ENCODE measurements at regions not wholly inside any gene's neighbourhood (a gene's known extent, or its start where the extent isn't known, plus 50 kb on each side); places are given as distances from the start of the nearest gene placed in this dataset.

DNA sequence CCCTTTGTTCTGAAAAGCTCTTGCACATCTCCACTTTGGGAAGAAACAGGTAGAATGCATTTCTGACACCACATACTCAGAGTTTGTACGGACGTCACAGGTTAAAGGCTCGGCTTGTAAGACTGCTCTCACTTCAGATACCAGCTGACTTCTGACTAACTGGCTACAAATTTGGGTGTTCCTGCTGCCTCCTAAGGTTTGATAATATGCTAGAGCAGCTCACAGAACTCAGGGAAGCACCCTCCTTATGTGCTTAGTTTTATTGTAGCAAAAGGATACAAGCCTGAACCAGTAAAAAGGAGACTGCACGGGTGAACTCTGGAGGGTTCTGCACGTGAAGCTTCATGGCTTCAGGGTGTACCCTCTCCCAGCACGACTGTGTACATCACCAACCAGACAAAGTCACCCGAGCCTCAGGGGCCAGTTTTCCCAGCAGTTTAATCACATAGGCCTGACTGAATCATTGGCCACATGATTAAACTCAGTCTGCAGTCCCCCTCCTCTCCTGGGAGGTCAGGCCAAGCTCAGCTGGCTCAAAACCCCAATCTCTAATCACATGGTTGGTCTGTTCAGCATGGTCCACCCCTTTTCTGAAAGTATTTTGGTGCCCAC is 749.5 kb upstream of the RAB6C start:
- Histone ChIP-seq H3K36me3 (no peaks in the 10 kb centered on the region), H3K4me3 (ENCODE audit: low read depth, low read length) (no peak overlapping the region), H3K9me3 (no peaks in the 10 kb centered on the region), H3K4me1 (no peaks in the 10 kb centered on the region), H3K27me3 (no peaks in the 10 kb centered on the region)
- TF ChIP-seq, protein P1, sequence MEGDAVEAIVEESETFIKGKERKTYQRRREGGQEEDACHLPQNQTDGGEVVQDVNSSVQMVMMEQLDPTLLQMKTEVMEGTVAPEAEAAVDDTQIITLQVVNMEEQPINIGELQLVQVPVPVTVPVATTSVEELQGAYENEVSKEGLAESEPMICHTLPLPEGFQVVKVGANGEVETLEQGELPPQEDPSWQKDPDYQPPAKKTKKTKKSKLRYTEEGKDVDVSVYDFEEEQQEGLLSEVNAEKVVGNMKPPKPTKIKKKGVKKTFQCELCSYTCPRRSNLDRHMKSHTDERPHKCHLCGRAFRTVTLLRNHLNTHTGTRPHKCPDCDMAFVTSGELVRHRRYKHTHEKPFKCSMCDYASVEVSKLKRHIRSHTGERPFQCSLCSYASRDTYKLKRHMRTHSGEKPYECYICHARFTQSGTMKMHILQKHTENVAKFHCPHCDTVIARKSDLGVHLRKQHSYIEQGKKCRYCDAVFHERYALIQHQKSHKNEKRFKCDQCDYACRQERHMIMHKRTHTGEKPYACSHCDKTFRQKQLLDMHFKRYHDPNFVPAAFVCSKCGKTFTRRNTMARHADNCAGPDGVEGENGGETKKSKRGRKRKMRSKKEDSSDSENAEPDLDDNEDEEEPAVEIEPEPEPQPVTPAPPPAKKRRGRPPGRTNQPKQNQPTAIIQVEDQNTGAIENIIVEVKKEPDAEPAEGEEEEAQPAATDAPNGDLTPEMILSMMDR (IDR thresholded peaks at IDR 0.05; ENCODE audit: low read depth, low read length) = no peak
- DNase-seq = no peak

DNA sequence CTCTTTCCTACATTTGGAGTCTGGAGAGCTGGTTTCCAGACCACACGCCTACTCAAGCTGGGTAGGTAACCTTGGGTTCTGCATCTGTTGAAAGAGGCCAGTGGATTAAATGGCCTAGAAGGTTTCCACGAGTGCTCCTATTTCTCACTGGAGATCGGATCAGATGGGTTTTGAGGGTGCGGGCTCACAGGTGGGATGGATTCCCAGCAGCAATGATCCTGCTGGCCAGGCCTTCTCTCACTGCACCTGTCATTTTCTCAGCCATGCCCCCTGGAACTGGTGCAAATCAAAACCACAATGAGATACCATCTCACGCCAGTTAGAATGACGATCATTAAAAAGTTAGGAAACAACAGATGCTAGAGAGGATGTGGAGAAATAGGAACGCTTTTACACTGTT is 747.5 kb upstream of the RAB6C start:
- TF ChIP-seq, protein P1 (IDR thresholded peaks at IDR 0.05; ENCODE audit: low read depth, low read length) = no peak
- Histone ChIP-seq H3K4me1 (no peaks in the 10 kb centered on the region), H3K4me3 (ENCODE audit: low read depth, low read length) (no peak overlapping the region), H3K9me3 (no peaks in the 10 kb centered on the region), H3K27me3 (no peaks in the 10 kb centered on the region), H3K36me3 (no peaks in the 10 kb centered on the region)
- DNase-seq = no peak

DNA sequence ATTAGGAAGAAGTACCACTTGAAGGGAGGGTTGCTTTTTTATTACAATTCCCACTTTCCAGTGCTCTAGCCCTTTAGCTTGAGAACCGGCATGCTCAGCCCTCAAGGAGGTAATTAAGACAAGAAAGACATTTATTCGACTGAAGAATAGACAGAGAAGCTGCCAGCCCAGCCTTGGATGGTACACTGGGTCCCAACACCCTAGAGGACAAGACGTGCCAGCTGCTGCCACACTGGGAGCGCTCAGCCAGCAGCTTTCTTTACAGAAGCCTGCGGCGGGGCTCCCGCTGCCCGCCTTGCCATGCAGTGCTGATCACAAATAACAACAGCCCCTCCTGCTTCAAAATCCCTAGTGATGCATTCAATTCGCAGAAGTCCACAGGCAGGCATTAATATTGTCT is 746.3 kb upstream of the RAB6C start:
- Histone ChIP-seq H3K27me3 (no peaks in the 10 kb centered on the region), H3K9me3 (no peaks in the 10 kb centered on the region), H3K36me3 (no peaks in the 10 kb centered on the region), H3K4me1 (no peaks in the 10 kb centered on the region), H3K4me3 (ENCODE audit: low read depth, low read length) (no peak overlapping the region)
- TF ChIP-seq, protein P1 (IDR thresholded peaks at IDR 0.05; ENCODE audit: low read depth, low read length) = no peak
- DNase-seq = no peak

DNA sequence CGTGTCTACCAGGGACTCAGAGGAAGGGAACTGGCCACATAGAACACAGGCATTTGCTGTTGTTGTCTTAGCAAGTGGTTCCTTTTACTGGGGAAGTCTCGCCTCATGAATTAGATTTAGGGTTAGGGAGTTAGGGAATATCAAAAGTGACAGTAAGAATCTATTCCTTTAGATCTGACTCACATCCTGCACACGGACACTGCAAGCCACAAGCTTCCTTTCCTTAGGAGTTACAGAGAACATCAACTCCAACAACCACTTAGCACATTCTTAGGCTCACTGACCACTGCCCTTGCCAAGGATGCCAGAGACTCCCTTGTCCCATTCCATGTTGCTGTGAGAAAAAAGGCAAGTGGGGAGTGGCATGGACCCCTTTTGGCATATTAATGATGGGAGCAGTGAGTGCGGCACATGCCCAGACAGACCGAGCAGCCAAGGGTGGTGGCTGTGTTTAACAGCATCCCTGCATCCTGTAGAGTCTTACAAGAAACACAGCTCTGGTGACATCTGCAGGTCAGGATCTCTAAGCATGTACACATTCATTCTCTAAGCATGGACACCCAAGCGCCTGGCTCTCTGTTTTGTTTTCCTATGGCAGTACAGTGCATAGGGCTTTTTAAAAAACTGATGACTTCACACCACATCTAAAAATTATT is 745.6 kb upstream of the RAB6C start:
- no peaks in the 10 kb centered on the region for H3K27me3 ChIP-seq
- H3K4me3 ChIP-seq (ENCODE audit: low read depth, low read length) = no peak overlapping the region
- H3K4me1 ChIP-seq = no peaks in the 10 kb centered on the region
- H3K36me3 ChIP-seq = no peaks in the 10 kb centered on the region
- no peak for DNase-seq
- H3K9me3 ChIP-seq = no peaks in the 10 kb centered on the region
- TF ChIP-seq, protein P1 (IDR thresholded peaks at IDR 0.05; ENCODE audit: low read depth, low read length) = no peak

DNA sequence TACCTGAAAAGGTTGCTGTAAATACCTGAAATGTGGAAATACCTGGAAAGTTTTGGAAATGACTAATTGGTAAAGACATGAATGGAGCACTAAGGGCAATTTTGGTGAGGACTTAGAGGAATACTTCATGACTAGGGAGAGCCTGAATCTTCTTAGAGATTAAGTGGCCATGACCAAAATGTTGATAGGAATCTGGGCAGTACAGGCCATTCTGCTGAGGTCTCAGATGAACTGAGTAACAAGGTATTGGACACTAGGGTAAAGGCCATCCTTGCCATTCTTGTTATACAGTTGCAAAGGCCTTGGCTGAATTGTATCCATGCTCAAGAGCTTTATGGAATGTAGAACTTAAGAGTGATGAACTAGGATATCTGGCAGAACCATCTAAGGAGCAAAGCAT is 742.9 kb upstream of the RAB6C start:
- Histone ChIP-seq H3K27me3 (no peaks in the 10 kb centered on the region), H3K4me3 (ENCODE audit: low read depth, low read length) (no peak overlapping the region), H3K4me1 (no peaks in the 10 kb centered on the region), H3K36me3 (no peaks in the 10 kb centered on the region), H3K9me3 (no peaks in the 10 kb centered on the region)
- TF ChIP-seq, protein P1 (IDR thresholded peaks at IDR 0.05; ENCODE audit: low read depth, low read length) = no peak
- no peak for DNase-seq

DNA sequence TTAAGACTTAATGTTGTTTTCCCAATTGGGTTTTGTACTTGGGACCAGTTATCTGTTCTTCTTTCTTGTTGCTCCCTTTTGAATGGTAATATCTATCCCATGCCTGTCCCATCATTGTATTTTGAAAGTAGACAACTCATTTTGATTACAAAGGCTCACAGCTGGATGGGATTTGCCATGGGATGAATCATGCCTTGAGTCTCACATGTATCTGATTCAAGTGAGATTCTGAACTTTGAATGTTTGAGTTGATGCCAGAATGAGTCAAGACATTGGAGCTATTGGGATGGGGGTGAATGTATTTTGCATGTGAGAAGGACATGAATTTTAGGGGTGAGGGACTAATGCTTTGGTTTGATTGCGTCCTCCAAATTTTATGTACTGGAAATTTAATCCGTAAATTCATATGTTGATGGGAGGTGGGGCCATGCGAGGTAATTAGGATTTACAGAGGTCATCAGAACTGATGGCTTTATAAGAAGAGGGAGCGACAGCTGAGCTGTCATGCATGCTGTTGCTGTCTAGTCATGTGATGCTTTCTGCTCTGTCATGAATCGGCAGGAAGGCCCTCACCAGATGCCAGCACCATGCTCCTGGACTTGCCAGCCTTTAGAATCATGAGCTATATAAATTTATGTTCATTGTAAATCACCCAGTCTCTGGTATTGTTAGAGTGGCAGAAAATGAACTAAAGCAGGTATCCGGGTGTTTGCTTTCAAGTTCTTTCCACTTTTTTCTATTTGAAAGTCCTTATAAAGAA is 741.3 kb upstream of the RAB6C start:
- H3K36me3 ChIP-seq = no peaks in the 10 kb centered on the region
- DNase-seq = no peak
- H3K4me1 ChIP-seq = no peaks in the 10 kb centered on the region
- H3K9me3 ChIP-seq = no peaks in the 10 kb centered on the region
- TF ChIP-seq, protein P1 (IDR thresholded peaks at IDR 0.05; ENCODE audit: low read depth, low read length) = no peak
- H3K4me3 ChIP-seq (ENCODE audit: low read depth, low read length) = no peak overlapping the region
- H3K27me3 ChIP-seq = no peaks in the 10 kb centered on the region
